H1 (cell line): ENCODE measurements at regions not wholly inside any gene's neighbourhood (a gene's known extent, or its start where the extent isn't known, plus 50 kb on each side); places are given as distances from the start of the nearest gene placed in this dataset.
"Not testable (repeated sequence)": the region's sequence is repeated elsewhere in the genome, so short reads cannot be mapped to it uniquely, and the experiment has no call there.

Source experiments
- CTCF ChIA-PET: fragments of 300-600 bp; sonication (Branson Sonifier 250); formaldehyde crosslinking; loops from one replicate; lab custom pipeline; 2021; ENCODE audit not compliant: partially characterized antibody; lab: Charles Lee
- POLR2A ChIA-PET: fragments of 300-600 bp; sonication (Branson Sonifier 250); formaldehyde crosslinking; loops from one replicate; lab custom pipeline; 2021; ENCODE audit warnings: inconsistent platforms; ENCODE audit not compliant: partially characterized antibody; lab: Charles Lee
- DNase-seq, 2 experiments: peaks; one replicate each; pipeline versions ENCODE4 v3.0.0 to v3.0.0-alpha.2; 2010 to 2022; ENCODE audit warnings: low spot score in 2 of 2, low read depth in 1 of 2, mixed read lengths in 1 of 2
- FAIRE-seq: peaks from 2 replicates; lab custom pipeline; 2011; peaks lifted over from hg19 to GRCh38; lab: Jason Lieb, UNC
- H2AFZ ChIP-seq: 2 replicates; pipeline ENCODE4 v1.8.1; 2012; ENCODE audit warnings: low read length, inconsistent platforms
- H2AK5ac ChIP-seq: 2 replicates; pipeline ENCODE4 v1.6.1; 2013; ENCODE audit warnings: low read depth, low read length
- H2BK120ac ChIP-seq: replicated peaks from 2 replicates; pipeline ENCODE3; 2013; ENCODE audit warnings: low read depth, low read length, inconsistent platforms
- H2BK12ac ChIP-seq: 2 replicates; pipeline ENCODE4 v1.6.1; 2013; ENCODE audit warnings: low read depth, low read length
- H2BK15ac ChIP-seq: 2 replicates; pipeline ENCODE4 v1.6.1; 2013; ENCODE audit warnings: low read length
- H2BK20ac ChIP-seq: 2 replicates; pipeline ENCODE4 v1.6.1; 2013; ENCODE audit warnings: low read length
- H2BK5ac ChIP-seq: 2 replicates; pipeline ENCODE4 v1.6.1; 2013; ENCODE audit warnings: low read depth, low read length
- H3K14ac ChIP-seq: 2 replicates; pipeline ENCODE4 v1.6.1; 2013; ENCODE audit warnings: inconsistent platforms; ENCODE audit not compliant: insufficient read length
- H3K18ac ChIP-seq: 2 replicates; pipeline ENCODE4 v1.6.1; 2013; ENCODE audit warnings: low read length; ENCODE audit errors: extremely low read depth
- H3K23ac ChIP-seq: 2 replicates; pipeline ENCODE4 v1.6.1; 2013; ENCODE audit warnings: inconsistent platforms; ENCODE audit not compliant: insufficient read length
- H3K23me2 ChIP-seq: 2 replicates; pipeline ENCODE4 v1.6.1; 2013; ENCODE audit warnings: low read depth, low read length
- H3K27ac ChIP-seq: 2 replicates; pipeline ENCODE4 v1.6.1; 2011; ENCODE audit warnings: low read depth, low read length, inconsistent platforms
- H3K27me3 ChIP-seq, 4 experiments: replicated peaks in 1 of 4; 1 replicate in 1 of 4; 2 replicates in 3 of 4; pipeline versions ENCODE4 v1.6.1 to v1.8.1; 2011 to 2013; ENCODE audit warnings: low read length in 3 of 4, mild to moderate bottlenecking in 3 of 4, inconsistent platforms in 2 of 4, mixed read lengths in 2 of 4, moderate library complexity in 1 of 4; ENCODE audit not compliant: control insufficient read depth in 3 of 4, insufficient read depth in 3 of 4; ENCODE audit errors: extremely low read depth in 1 of 4
- H3K36me3 ChIP-seq, 4 experiments: 2 replicates each; pipeline versions ENCODE4 v1.6.1 to v1.8.1; 2011 to 2013; ENCODE audit warnings: mild to moderate bottlenecking in 4 of 4, low read length in 3 of 4, moderate library complexity in 2 of 4, control low read depth in 1 of 4, inconsistent platforms in 1 of 4; ENCODE audit not compliant: insufficient read depth in 4 of 4, control insufficient read depth in 2 of 4
- H3K4ac ChIP-seq: replicated peaks from 2 replicates; pipeline ENCODE3; 2013; ENCODE audit warnings: low read length, low read depth, mixed read lengths, inconsistent platforms; ENCODE audit not compliant: insufficient read length
- H3K4me1 ChIP-seq, 4 experiments: replicated peaks in 1 of 4; 1 replicate in 1 of 4; 2 replicates in 3 of 4; pipeline versions ENCODE4 v1.6.1 to v1.8.1; 2011 to 2013; ENCODE audit warnings: low read length in 3 of 4, inconsistent platforms in 2 of 4, mixed read lengths in 1 of 4; ENCODE audit not compliant: insufficient read depth in 4 of 4, control insufficient read depth in 3 of 4
- H3K4me2 ChIP-seq, 2 experiments: 2 replicates each; pipeline versions ENCODE4 v1.6.1 to v1.8.1; 2011 to 2013; ENCODE audit warnings: low read depth in 2 of 2, low read length in 2 of 2, control low read depth in 1 of 2, inconsistent platforms in 1 of 2, mild to moderate bottlenecking in 1 of 2; ENCODE audit not compliant: insufficient read depth in 1 of 2
- H3K4me3 ChIP-seq, 4 experiments: fragments of 200-600, 300-600 bp in 1 of 4; sonication (generic), shearing (Covaris generic), sonication (Bioruptor Twin) in 1 of 4; 2 replicates each; pipeline versions ENCODE4 v1.5.1 to v1.8.1; 2011 to 2016; ENCODE audit warnings: low read length in 4 of 4, low read depth in 3 of 4, control low read depth in 2 of 4, inconsistent platforms in 2 of 4, mild to moderate bottlenecking in 2 of 4, mixed read lengths in 1 of 4, moderate library complexity in 1 of 4; ENCODE audit not compliant: insufficient read depth in 2 of 4; ENCODE audit errors: extremely low read depth in 1 of 4
- H3K56ac ChIP-seq: replicated peaks from 2 replicates; pipeline ENCODE3; 2013; ENCODE audit warnings: low read depth, mild to moderate bottlenecking, mixed read lengths, low read length, inconsistent platforms; ENCODE audit not compliant: insufficient read length
- H3K79me1 ChIP-seq: 2 replicates; pipeline ENCODE4 v1.6.1; 2013; ENCODE audit warnings: low read depth, low read length, control low read depth
- H3K79me2 ChIP-seq, 2 experiments: 2 replicates each; pipeline versions ENCODE4 v1.6.1 to v1.8.1; 2012 to 2013; ENCODE audit warnings: low read length in 2 of 2, mild to moderate bottlenecking in 2 of 2, inconsistent platforms in 1 of 2; ENCODE audit not compliant: insufficient read depth in 2 of 2, control insufficient read depth in 1 of 2
- H3K9ac ChIP-seq, 4 experiments: replicated peaks in 1 of 4; 1 replicate in 1 of 4; 2 replicates in 3 of 4; pipeline versions ENCODE4 v1.6.1 to v1.8.1; 2011 to 2013; ENCODE audit warnings: low read depth in 3 of 4, low read length in 3 of 4, control low read depth in 2 of 4, mild to moderate bottlenecking in 2 of 4, moderate library complexity in 2 of 4, inconsistent platforms in 1 of 4; ENCODE audit errors: extremely low read depth in 1 of 4
- H3K9me3 ChIP-seq, 2 experiments: 2 replicates each; pipeline versions ENCODE4 v1.6.1 to v1.8.1; 2012 to 2013; ENCODE audit warnings: mild to moderate bottlenecking in 2 of 2, moderate library complexity in 2 of 2, control low read depth in 1 of 2, inconsistent platforms in 1 of 2, low read depth in 1 of 2, low read length in 1 of 2, mixed read lengths in 1 of 2; ENCODE audit not compliant: insufficient read depth in 2 of 2
- H4K20me1 ChIP-seq, 2 experiments: replicated peaks in 1 of 2; 2 replicates each; pipeline versions ENCODE3 to v1.8.1; 2011 to 2013; ENCODE audit warnings: inconsistent platforms in 2 of 2, low read length in 2 of 2, mild to moderate bottlenecking in 1 of 2; ENCODE audit not compliant: insufficient read depth in 2 of 2, control insufficient read depth in 1 of 2
- H4K5ac ChIP-seq: 2 replicates; pipeline ENCODE4 v1.6.1; 2013; ENCODE audit warnings: low read length, low read depth, mixed read lengths, inconsistent platforms; ENCODE audit not compliant: insufficient read length
- H4K8ac ChIP-seq: 2 replicates; pipeline ENCODE4 v1.8.0; 2013; ENCODE audit warnings: mild to moderate bottlenecking, moderate library complexity, low read length, inconsistent platforms; ENCODE audit not compliant: insufficient read depth; ENCODE audit errors: extremely low read depth
- H4K91ac ChIP-seq: replicated peaks from 2 replicates; pipeline ENCODE3; 2013; ENCODE audit warnings: low read length, mixed read lengths, inconsistent platforms; ENCODE audit not compliant: insufficient read length
- WGBS, 2 experiments: shearing (Covaris generic) in 1 of 2; methylation state at CpG; one replicate each; pipeline versions ENCODE4 v1.1.6 to v1.1.7; 2013 to 2015; ENCODE audit warnings: low lambda C conversion rate in 2 of 2, mixed read lengths in 2 of 2, inconsistent platforms in 1 of 2, low coverage in 1 of 2, missing lambda C conversion rate in 1 of 2; ENCODE audit not compliant: insufficient replicate concordance in 2 of 2, insufficient coverage in 1 of 2, insufficient read length in 1 of 2; ENCODE audit errors: extremely low coverage in 1 of 2, missing lambda C conversion rate in 1 of 2; 5-methylcytosine and 5-hydroxymethylcytosine counted together

GRCh38 chr17:27010138-27010537, 283.8 kb upstream of the WSB1 start:
- H3K9ac ChIP-seq, POLR2A ChIA-PET, H4K8ac ChIP-seq, H3K79me1 ChIP-seq, H3K4me1 ChIP-seq, H2AFZ ChIP-seq, H3K79me2 ChIP-seq, CTCF ChIA-PET, H3K23ac ChIP-seq, H2BK5ac ChIP-seq, H3K4me3 ChIP-seq, H4K91ac ChIP-seq, H2BK20ac ChIP-seq, H4K20me1 ChIP-seq, H3K27me3 ChIP-seq, H2BK15ac ChIP-seq, DNase-seq, H2AK5ac ChIP-seq, FAIRE-seq, H3K4me2 ChIP-seq, H2BK120ac ChIP-seq, H3K23me2 ChIP-seq, H3K4ac ChIP-seq, H3K56ac ChIP-seq, H4K5ac ChIP-seq, H3K18ac ChIP-seq, H3K14ac ChIP-seq, H3K27ac ChIP-seq, H2BK12ac ChIP-seq, H3K36me3 ChIP-seq: not testable (repeated sequence)
- H3K9me3 ChIP-seq: peaks cover 38 to 57% of the 10 kb centered on the region in 2 experiments
- 67% methylated on average over 3 of the region's 3 CpGs; no CpG with 5 or more reads in 1 of the 2 experiments for WGBS, 2 experiments

- POLR2A ChIA-PET, FAIRE-seq: not testable (repeated sequence)
These were observed 263.4 kb upstream of the WSB1 start for GRCh38 chr17:27030552-27030951.

More at GRCh38 chr17:27030552-27030951, 263.4 kb upstream of the WSB1 start:
- H3K36me3 ChIP-seq, H2AFZ ChIP-seq, H3K79me1 ChIP-seq, H2AK5ac ChIP-seq, H4K91ac ChIP-seq, H2BK12ac ChIP-seq, H4K8ac ChIP-seq, H2BK15ac ChIP-seq, H3K4me3 ChIP-seq, H2BK120ac ChIP-seq, H2BK20ac ChIP-seq, H3K4ac ChIP-seq, H3K27me3 ChIP-seq, H3K56ac ChIP-seq, H2BK5ac ChIP-seq, H3K27ac ChIP-seq, H3K23me2 ChIP-seq, H3K18ac ChIP-seq, H4K5ac ChIP-seq, H3K79me2 ChIP-seq, DNase-seq, H4K20me1 ChIP-seq, H3K4me1 ChIP-seq, H3K4me2 ChIP-seq, CTCF ChIA-PET, H3K14ac ChIP-seq, H3K9ac ChIP-seq, H3K23ac ChIP-seq: not testable (repeated sequence)
- H3K9me3 ChIP-seq: peaks cover 19 to 43% of the 10 kb centered on the region in 2 experiments
- WGBS, 2 experiments: 81% methylated on average over 3 of the region's 3 CpGs; no CpG with 5 or more reads in 1 of the 2 experiments
